H9 (cell line): ENCODE measurements at regions not wholly inside any gene's neighbourhood (a gene's known extent, or its start where the extent isn't known, plus 50 kb on each side); places are given as distances from the start of the nearest gene placed in this dataset.

ENCODE experiments used
- DNase-seq: peaks from one replicate; pipeline ENCODE4 v3.0.0-alpha.2; 2017
- H2AFZ ChIP-seq: one replicate; pipeline ENCODE4 v1.6.1; 2013; ENCODE audit warnings: mild to moderate bottlenecking, low read length, control low read depth, moderate library complexity
- H2AK5ac ChIP-seq: 2 replicates; pipeline ENCODE4 v1.6.1; 2013; ENCODE audit warnings: low read length, control low read depth, mixed read lengths; ENCODE audit not compliant: insufficient read length
- H2BK120ac ChIP-seq: one replicate; pipeline ENCODE4 v1.6.1; 2013; ENCODE audit warnings: low read depth, mild to moderate bottlenecking, low read length, control low read depth, inconsistent platforms; ENCODE audit not compliant: poor library complexity, severe bottlenecking
- H2BK12ac ChIP-seq: 2 replicates; pipeline ENCODE4 v1.6.1; 2013; ENCODE audit warnings: low read length, control low read depth, mixed read lengths, low read depth; ENCODE audit not compliant: insufficient read length
- H2BK15ac ChIP-seq: 2 replicates; pipeline ENCODE4 v1.6.1; 2013; ENCODE audit warnings: low read depth, low read length, control low read depth
- H2BK20ac ChIP-seq: one replicate; pipeline ENCODE4 v1.6.1; 2013; ENCODE audit warnings: low read depth, mild to moderate bottlenecking, low read length, control low read depth, inconsistent platforms; ENCODE audit not compliant: poor library complexity, severe bottlenecking
- H2BK5ac ChIP-seq: 2 replicates; pipeline ENCODE4 v1.6.1; 2013; ENCODE audit warnings: low read length, control low read depth, mixed read lengths; ENCODE audit not compliant: insufficient read length
- H3K14ac ChIP-seq: 2 replicates; pipeline ENCODE4 v1.6.1; 2013; ENCODE audit warnings: low read length, control low read depth; ENCODE audit not compliant: insufficient read depth
- H3K18ac ChIP-seq: 2 replicates; pipeline ENCODE4 v1.6.1; 2013; ENCODE audit warnings: low read depth, mild to moderate bottlenecking, mixed read lengths, low read length, control low read depth; ENCODE audit not compliant: insufficient read length
- H3K23ac ChIP-seq: 2 replicates; pipeline ENCODE4 v1.6.1; 2013; ENCODE audit warnings: low read length, control low read depth, mixed read lengths, low read depth; ENCODE audit not compliant: insufficient read length
- H3K23me2 ChIP-seq: 2 replicates; pipeline ENCODE4 v1.6.1; 2013; ENCODE audit warnings: low read depth, mild to moderate bottlenecking, mixed read lengths, low read length, control low read depth; ENCODE audit not compliant: insufficient read length, poor library complexity, severe bottlenecking
- H3K27ac ChIP-seq: 2 replicates; pipeline ENCODE4 v1.5.1; 2013; ENCODE audit warnings: low read length, control low read depth, mixed read lengths, low read depth; ENCODE audit not compliant: insufficient read length
- H3K27me3 ChIP-seq: 2 replicates; pipeline ENCODE4 v1.6.1; 2013; ENCODE audit warnings: low read length, control low read depth, inconsistent platforms; ENCODE audit not compliant: insufficient read depth
- H3K4ac ChIP-seq: 2 replicates; pipeline ENCODE4 v1.6.1; 2013; ENCODE audit warnings: low read depth, mild to moderate bottlenecking, control low read depth, inconsistent platforms, low read length, moderate library complexity
- H3K4me1 ChIP-seq: 2 replicates; pipeline ENCODE4 v1.6.1; 2013; ENCODE audit warnings: low read length, control low read depth, inconsistent platforms; ENCODE audit not compliant: insufficient read depth
- H3K4me2 ChIP-seq: 2 replicates; pipeline ENCODE4 v1.6.1; 2013; ENCODE audit warnings: low read length, control low read depth, mixed read lengths; ENCODE audit not compliant: insufficient read length, insufficient read depth
- H3K56ac ChIP-seq: 2 replicates; pipeline ENCODE4 v1.6.1; 2013; ENCODE audit warnings: low read depth, mild to moderate bottlenecking, mixed read lengths, low read length, control low read depth; ENCODE audit not compliant: insufficient read length
- H3K79me1 ChIP-seq: 2 replicates; pipeline ENCODE4 v1.6.1; 2013; ENCODE audit warnings: low read depth, mild to moderate bottlenecking, moderate library complexity, low read length, control low read depth, inconsistent platforms; ENCODE audit not compliant: insufficient read depth, poor library complexity, severe bottlenecking
- H3K79me2 ChIP-seq: 2 replicates; pipeline ENCODE4 v1.6.1; 2013; ENCODE audit warnings: low read length, control low read depth, inconsistent platforms; ENCODE audit not compliant: insufficient read depth
- H3K9ac ChIP-seq: 2 replicates; pipeline ENCODE4 v1.6.1; 2013; ENCODE audit warnings: low read length, control low read depth, mixed read lengths; ENCODE audit not compliant: insufficient read length; ENCODE audit errors: extremely low read depth
- H3K9me3 ChIP-seq: one replicate; pipeline ENCODE4 v1.6.1; 2013; ENCODE audit warnings: low read depth, low read length, inconsistent platforms; ENCODE audit not compliant: control insufficient read depth
- H3T11ph ChIP-seq: one replicate; pipeline ENCODE4 v1.6.1; 2013; ENCODE audit warnings: mild to moderate bottlenecking, low read length, control low read depth, inconsistent platforms
- H4K20me1 ChIP-seq: one replicate; pipeline ENCODE4 v1.6.1; 2013; ENCODE audit not compliant: control insufficient read depth, insufficient read length, insufficient read depth
- H4K5ac ChIP-seq: 2 replicates; pipeline ENCODE4 v1.6.1; 2013; ENCODE audit warnings: low read depth, mild to moderate bottlenecking, mixed read lengths, low read length, control low read depth; ENCODE audit not compliant: insufficient read length
- H4K8ac ChIP-seq: replicated peaks from 2 replicates; pipeline ENCODE4 v1.6.1; 2013; ENCODE audit warnings: low read length, control low read depth, mixed read lengths, low read depth; ENCODE audit not compliant: insufficient read length
- H4K91ac ChIP-seq: 2 replicates; pipeline ENCODE4 v1.6.1; 2013; ENCODE audit warnings: low read depth, mild to moderate bottlenecking, moderate library complexity, mixed read lengths, low read length, control low read depth; ENCODE audit not compliant: insufficient read length
- H3K27ac Mint-ChIP-seq, 3 experiments: 2 replicates in 2 of 3; 3 replicates in 1 of 3; pipeline ENCODE4 v1.8.0; 2020 to 2021; ENCODE audit warnings: mixed read lengths in 3 of 3, mild to moderate bottlenecking in 1 of 3, moderate library complexity in 1 of 3
- H3K27me3 Mint-ChIP-seq: 2 replicates; pipeline ENCODE4 v1.8.0; 2021; ENCODE audit warnings: low read depth, mild to moderate bottlenecking, moderate library complexity, mixed read lengths
- H3K36me3 Mint-ChIP-seq, 3 experiments: 2 replicates in 2 of 3; 3 replicates in 1 of 3; pipeline ENCODE4 v1.8.0; 2020 to 2021; ENCODE audit warnings: low read depth in 3 of 3, mixed read lengths in 3 of 3; ENCODE audit not compliant: insufficient read depth in 1 of 3
- H3K4me1 Mint-ChIP-seq, 2 experiments: 2 replicates each; pipeline ENCODE4 v1.8.0; 2020; ENCODE audit warnings: mixed read lengths in 2 of 2
- H3K4me3 Mint-ChIP-seq, 2 experiments: 2 replicates in 1 of 2; 3 replicates in 1 of 2; pipeline ENCODE4 v1.8.0; 2020 to 2021; ENCODE audit warnings: mild to moderate bottlenecking in 2 of 2, mixed read lengths in 2 of 2, moderate library complexity in 1 of 2
- H3K9me3 Mint-ChIP-seq, 2 experiments: 2 replicates in 1 of 2; 3 replicates in 1 of 2; pipeline ENCODE4 v1.8.0; 2020; ENCODE audit warnings: mild to moderate bottlenecking in 2 of 2, mixed read lengths in 2 of 2, moderate library complexity in 1 of 2
- CTCF ChIP-seq: fragments of 200-600 bp; sonication (generic); conservative IDR thresholded peaks from 3 replicates; pipeline ENCODE4 v1.8.0; 2021; ENCODE audit warnings: antibody characterized with exemption, mild to moderate bottlenecking
- WGBS: extraction: QIAGEN DNeasy Blood & Tissue Kit; methylation state at CpG from one replicate; pipeline ENCODE4 v1.1.7; 2013; ENCODE audit warnings: missing lambda C conversion rate, low lambda C conversion rate, mixed read lengths; ENCODE audit not compliant: insufficient read length; ENCODE audit errors: extremely low coverage; 5-methylcytosine and 5-hydroxymethylcytosine counted together

- no peak overlapping the region for H3K4me2 ChIP-seq
- H3K79me1 ChIP-seq, result no peaks in the 10 kb centered on the region
- H4K91ac ChIP-seq, result no peak overlapping the region
- no peak overlapping the region for H3K14ac ChIP-seq
- H2BK20ac ChIP-seq, result no peak overlapping the region
- H3K36me3 Mint-ChIP-seq, result peaks cover 3 to 12% (median 4%) of the 10 kb centered on the region in 3 experiments; a peak in 5 of 7 replicates
- H2BK12ac ChIP-seq, result no peak overlapping the region
- H3K27me3 Mint-ChIP-seq, result peaks cover under 1% of the 10 kb centered on the region
- no peaks in the 10 kb centered on the region for H3K79me2 ChIP-seq
- no peak overlapping the region for H3K4me3 Mint-ChIP-seq
- H3K4me1 ChIP-seq, result no peaks in the 10 kb centered on the region
- no peak overlapping the region for H3K4ac ChIP-seq
- H2BK5ac ChIP-seq, result no peak overlapping the region
- no peaks in the 10 kb centered on the region for H3K4me1 Mint-ChIP-seq
- H3K27me3 ChIP-seq, result no peaks in the 10 kb centered on the region
- no peak overlapping the region for H4K5ac ChIP-seq
- no peak overlapping the region for H3T11ph ChIP-seq
- no peak overlapping the region for H3K18ac ChIP-seq
- H4K20me1 ChIP-seq, result no peaks in the 10 kb centered on the region
- H3K27ac Mint-ChIP-seq, result no peak overlapping the region
- no peaks in the 10 kb centered on the region for H3K23me2 ChIP-seq
- no peak overlapping the region for H4K8ac ChIP-seq
- no peak overlapping the region for H3K56ac ChIP-seq
- H2BK120ac ChIP-seq, result no peak overlapping the region
- no peak overlapping the region for H3K27ac ChIP-seq
- no peak overlapping the region for H2AFZ ChIP-seq
- DNase-seq, result no peak
- H2BK15ac ChIP-seq, result no peak overlapping the region
- no peak overlapping the region for H3K23ac ChIP-seq
- H3K9ac ChIP-seq, result no peak overlapping the region
- H2AK5ac ChIP-seq, result no peak overlapping the region
- WGBS, result no CpG with 5 or more reads among the region's 2 CpGs
- no peak for TF ChIP-seq CTCF
- H3K9me3 ChIP-seq, result no peaks in the 10 kb centered on the region
- peaks cover 18 to 60% of the 10 kb centered on the region in 2 experiments for H3K9me3 Mint-ChIP-seq
Measured at GRCh38 chrX:9183481-9183880, 149.6 kb upstream of the FAM9B start.
